Fibroblast of pulmonary artery (primary cell): ENCODE measurements at regions not wholly inside any gene's neighbourhood (a gene's known extent, or its start where the extent isn't known, plus 50 kb on each side); places are given as distances from the start of the nearest gene placed in this dataset.

Experiments used
- DNase-seq: peaks from one replicate; pipeline ENCODE4 v3.0.0-alpha.2; 2010; ENCODE audit warnings: low read depth
- H3K4me3 ChIP-seq: replicated peaks from 2 replicates; pipeline ENCODE4 v1.5.1; 2011; ENCODE audit warnings: low read depth, mild to moderate bottlenecking, control low read depth, low read length, moderate library complexity
- CTCF ChIP-seq: IDR thresholded peaks from 2 replicates; pipeline ENCODE4 v1.5.1; 2011; ENCODE audit warnings: mild to moderate bottlenecking, control low read depth, low read length, inconsistent platforms; ENCODE audit errors: missing control alignments

GRCh38 chr12:92444763-92445162, 258.0 kb upstream of the PLEKHG7 start:
- no peak for TF ChIP-seq CTCF
- no peak overlapping the region for H3K4me3 ChIP-seq
- DNase-seq: no peak

GRCh38 chr12:92442782-92443181, 260.0 kb upstream of the PLEKHG7 start:
- H3K4me3 ChIP-seq: no peak overlapping the region
- no peak for TF ChIP-seq CTCF
- peak; percentile 43 for DNase-seq

- no peak for DNase-seq
- no peak for TF ChIP-seq CTCF
- H3K4me3 ChIP-seq: no peak overlapping the region
Measured at GRCh38 chr12:92440072-92440471, 262.7 kb upstream of the PLEKHG7 start.

GRCh38 chr12:92439420-92439805, 263.4 kb upstream of the PLEKHG7 start:
- DNase-seq: peak; percentile 74
- TF ChIP-seq CTCF: no peak
- H3K4me3 ChIP-seq: no peak overlapping the region

GRCh38 chr12:92438641-92439419, 264.0 kb upstream of the PLEKHG7 start:
- H3K4me3 ChIP-seq: no peak overlapping the region
- no peak for TF ChIP-seq CTCF
- no peak for DNase-seq

- no peak overlapping the region for H3K4me3 ChIP-seq
- no peak for TF ChIP-seq CTCF
- DNase-seq: no peak
Measured at GRCh38 chr12:92437452-92437851, 265.3 kb upstream of the PLEKHG7 start.

GRCh38 chr12:92436856-92437255, 265.9 kb upstream of the PLEKHG7 start:
- no peak for TF ChIP-seq CTCF
- no peak for DNase-seq
- no peak overlapping the region for H3K4me3 ChIP-seq
